ENCODE measurements at regions not wholly inside any gene's neighbourhood (a gene's known extent, or its start where the extent isn't known, plus 50 kb on each side); places are given as distances from the start of the nearest gene placed in this dataset.
"Not testable (repeated sequence)": the region's sequence is repeated elsewhere in the genome, so short reads cannot be mapped to it uniquely, and the experiment has no call there.

- no peak overlapping the region for H3K4me3 Mint-ChIP-seq
- peak in 4 of 14 experiments; percentile 11 to 44 (median 24) for DNase-seq
- no peak overlapping the region for H3K27ac Mint-ChIP-seq
- intact Hi-C loops (cut with DNase I, micrococcal nuclease): no loop called here
- ATAC-seq (ENCODE audit: poor library complexity): no peak
- H3K27me3 ChIP-seq (ENCODE audit: control insufficient read depth in 1 of 2, insufficient read depth in 2 of 2, low read length in 2 of 2): peaks cover 0 to 7% of the 10 kb centered on the region in 2 experiments
- no peaks in the 10 kb centered on the region for H3K36me3 ChIP-seq (ENCODE audit: insufficient read depth, low read length)
- no peaks in the 10 kb centered on the region for H3K4me1 ChIP-seq (ENCODE audit: insufficient read depth, low read length)
- no peaks in the 10 kb centered on the region for H3K27me3 Mint-ChIP-seq
- H3K27ac ChIP-seq (ENCODE audit: low read depth in 1 of 2, low read length in 2 of 2): no peak overlapping the region
- H3K4me1 Mint-ChIP-seq (ENCODE audit: low read depth): no peaks in the 10 kb centered on the region
- ChIA-PET POLR2A (no interaction called here), CTCF (no interaction called here)
- peaks cover 7% of the 10 kb centered on the region for H3K36me3 Mint-ChIP-seq (ENCODE audit: low read depth)
- TF ChIP-seq CTCF (IDR thresholded peaks at IDR 0.05): no peak
- H3K4me3 ChIP-seq (ENCODE audit: low read length): no peak overlapping the region
- H3K9me3 ChIP-seq (ENCODE audit: control insufficient read depth in 1 of 2, insufficient read depth in 1 of 2, low read length in 2 of 2): peaks cover 22 to 50% of the 10 kb centered on the region in 2 experiments
- peaks cover 10% of the 10 kb centered on the region for H3K9me3 Mint-ChIP-seq
Measured at GRCh38 chr20:30811885-30812671, 445.4 kb upstream of the DEFB115 start.

- Histone ChIP-seq H3K9me3 (ENCODE audit: control insufficient read depth in 1 of 2, insufficient read depth in 1 of 2, low read length in 2 of 2) (peaks cover 22 to 50% of the 10 kb centered on the region in 2 experiments), H3K4me1 (ENCODE audit: insufficient read depth, low read length) (no peaks in the 10 kb centered on the region), H3K36me3 (ENCODE audit: insufficient read depth, low read length) (no peaks in the 10 kb centered on the region), H3K27ac (ENCODE audit: low read depth in 1 of 2, low read length in 2 of 2) (no peak overlapping the region), H3K4me3 (ENCODE audit: low read length) (no peak overlapping the region), H3K27me3 (ENCODE audit: control insufficient read depth in 1 of 2, insufficient read depth in 2 of 2, low read length in 2 of 2) (peaks cover 0 to 7% of the 10 kb centered on the region in 2 experiments)
- no peak for DNase-seq
- ChIA-PET CTCF (no interaction called here), POLR2A (no interaction called here)
- Mint-ChIP-seq H3K36me3 (ENCODE audit: low read depth) (peaks cover 7% of the 10 kb centered on the region), H3K27me3 (no peaks in the 10 kb centered on the region), H3K4me3 (no peak overlapping the region), H3K9me3 (peaks cover 10% of the 10 kb centered on the region), H3K4me1 (ENCODE audit: low read depth) (no peaks in the 10 kb centered on the region), H3K27ac (no peak overlapping the region)
- TF ChIP-seq CTCF (IDR thresholded peaks at IDR 0.05): no peak
- intact Hi-C loops (cut with DNase I, micrococcal nuclease): no loop called here
- ATAC-seq (ENCODE audit: poor library complexity): no peak
Measured at GRCh38 chr20:30812739-30813411, 444.6 kb upstream of the DEFB115 start.

DNA sequence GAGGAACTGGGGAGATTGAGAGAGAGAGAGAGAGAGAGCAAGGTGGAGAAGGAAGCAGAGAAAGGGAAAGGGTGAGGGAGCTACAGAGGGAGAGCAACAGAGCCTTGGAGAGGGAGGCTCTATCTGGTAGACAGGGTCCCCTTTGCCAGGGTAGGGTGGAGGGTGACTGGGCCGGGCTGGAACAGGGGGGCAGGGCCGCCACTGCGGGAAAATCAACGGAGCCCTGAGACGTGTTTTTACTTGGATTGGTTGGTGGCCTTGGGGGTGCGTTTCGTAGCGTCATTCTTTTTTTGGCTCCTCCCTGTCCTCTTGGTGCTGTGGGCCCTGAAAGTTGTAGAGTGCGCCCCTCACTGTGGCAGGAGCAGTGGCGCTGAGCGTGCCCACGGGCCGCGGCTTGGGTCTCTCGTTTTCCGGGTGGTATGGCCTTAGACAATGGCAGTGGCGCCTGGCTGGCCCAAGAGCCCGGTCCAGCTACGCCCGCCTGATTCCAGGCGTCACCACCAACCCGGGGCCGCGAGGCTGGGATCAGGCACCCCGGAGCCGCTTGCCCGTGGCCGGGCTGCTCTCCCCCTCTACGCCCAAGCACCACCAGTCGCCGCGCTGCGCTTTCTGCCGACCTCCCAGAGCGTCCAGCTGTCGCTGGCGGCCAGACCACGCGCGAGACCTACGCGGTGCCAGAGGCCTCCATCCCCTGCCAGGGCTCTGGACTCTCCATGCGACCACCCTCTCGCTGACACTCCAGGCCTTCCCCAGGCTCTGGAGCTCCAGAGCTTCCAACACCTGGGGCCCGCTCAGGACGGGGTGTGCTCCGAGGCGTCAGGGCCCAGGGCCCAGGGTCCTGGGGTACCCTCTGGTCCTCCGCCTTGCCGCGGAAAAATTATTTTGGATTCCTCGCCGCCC, 443.8 kb upstream of the DEFB115 start:
- H3K27ac ChIP-seq (ENCODE audit: low read depth in 1 of 2, low read length in 2 of 2); H3K9me3 Mint-ChIP-seq; H3K27ac Mint-ChIP-seq; ATAC-seq (ENCODE audit: poor library complexity); H3K4me1 Mint-ChIP-seq (ENCODE audit: low read depth); H3K36me3 ChIP-seq (ENCODE audit: insufficient read depth, low read length); H3K27me3 Mint-ChIP-seq; H3K27me3 ChIP-seq (ENCODE audit: control insufficient read depth in 1 of 2, insufficient read depth in 2 of 2, low read length in 2 of 2); POLR2A ChIA-PET; H3K4me3 ChIP-seq (ENCODE audit: low read length); H3K36me3 Mint-ChIP-seq (ENCODE audit: low read depth); intact Hi-C loops (cut with DNase I, micrococcal nuclease); H3K4me1 ChIP-seq (ENCODE audit: insufficient read depth, low read length); CTCF ChIA-PET; H3K4me3 Mint-ChIP-seq: not testable (repeated sequence)
- peak in 1 of 14 experiments; percentile 25 for DNase-seq
- peaks cover 22 to 50% of the 10 kb centered on the region in 2 experiments for H3K9me3 ChIP-seq (ENCODE audit: control insufficient read depth in 1 of 2, insufficient read depth in 1 of 2, low read length in 2 of 2)

DNA sequence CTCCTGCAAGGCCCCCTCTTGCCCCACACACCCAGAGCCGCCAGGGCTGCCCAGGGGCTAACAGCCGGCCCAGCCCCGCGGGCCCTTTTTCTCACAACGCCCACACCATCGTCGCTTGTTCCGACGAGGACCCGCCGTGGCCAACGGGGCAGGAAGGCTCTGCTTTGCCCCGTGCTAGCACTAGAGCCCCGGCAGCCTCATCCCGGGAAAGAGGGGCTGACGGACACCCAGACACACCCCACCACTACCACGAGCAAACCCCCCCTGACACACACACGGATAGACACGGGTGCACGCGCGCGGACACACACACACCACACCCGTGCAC, 443.2 kb upstream of the DEFB115 start:
- H3K27me3 ChIP-seq (ENCODE audit: control insufficient read depth in 1 of 2, insufficient read depth in 2 of 2, low read length in 2 of 2); H3K27me3 Mint-ChIP-seq; H3K9me3 Mint-ChIP-seq; H3K4me1 Mint-ChIP-seq (ENCODE audit: low read depth); CTCF ChIA-PET; H3K27ac ChIP-seq (ENCODE audit: low read depth in 1 of 2, low read length in 2 of 2); H3K36me3 ChIP-seq (ENCODE audit: insufficient read depth, low read length); intact Hi-C loops (cut with DNase I, micrococcal nuclease); H3K36me3 Mint-ChIP-seq (ENCODE audit: low read depth); ATAC-seq (ENCODE audit: poor library complexity); H3K4me1 ChIP-seq (ENCODE audit: insufficient read depth, low read length); H3K4me3 Mint-ChIP-seq; DNase-seq; H3K27ac Mint-ChIP-seq; POLR2A ChIA-PET; H3K4me3 ChIP-seq (ENCODE audit: low read length): not testable (repeated sequence)
- peaks cover 22 to 50% of the 10 kb centered on the region in 2 experiments for H3K9me3 ChIP-seq (ENCODE audit: control insufficient read depth in 1 of 2, insufficient read depth in 1 of 2, low read length in 2 of 2)

- ATAC-seq (ENCODE audit: poor library complexity); H3K4me1 Mint-ChIP-seq (ENCODE audit: low read depth); CTCF ChIA-PET; POLR2A ChIA-PET; DNase-seq; H3K9me3 Mint-ChIP-seq; intact Hi-C loops (cut with DNase I, micrococcal nuclease); H3K27ac Mint-ChIP-seq; H3K27me3 Mint-ChIP-seq; H3K27ac ChIP-seq (ENCODE audit: low read depth in 1 of 2, low read length in 2 of 2); H3K36me3 Mint-ChIP-seq (ENCODE audit: low read depth); H3K4me3 ChIP-seq (ENCODE audit: low read length); H3K36me3 ChIP-seq (ENCODE audit: insufficient read depth, low read length); H3K4me1 ChIP-seq (ENCODE audit: insufficient read depth, low read length); H3K27me3 ChIP-seq (ENCODE audit: control insufficient read depth in 1 of 2, insufficient read depth in 2 of 2, low read length in 2 of 2); H3K4me3 Mint-ChIP-seq: not testable (repeated sequence)
- peaks cover 22 to 50% of the 10 kb centered on the region in 2 experiments for H3K9me3 ChIP-seq (ENCODE audit: control insufficient read depth in 1 of 2, insufficient read depth in 1 of 2, low read length in 2 of 2)
Measured at GRCh38 chr20:30815027-30815576, 442.4 kb upstream of the DEFB115 start.

Measured in CD4-positive, alpha-beta T cell (primary cell).